HEK293T (cell line): ENCODE measurements at regions not wholly inside any gene's neighbourhood (a gene's known extent, or its start where the extent isn't known, plus 50 kb on each side); places are given as distances from the start of the nearest gene placed in this dataset.

Source experiments
- ARNT ChIP-seq: fragments of 450-650 bp; IDR thresholded peaks from 2 replicates; pipeline ENCODE4 v1.6.1; 2017; ENCODE audit warnings: mild to moderate bottlenecking
- BHLHE40 ChIP-seq: fragments of 450-650 bp; IDR thresholded peaks from 2 replicates; pipeline ENCODE4 v1.6.1; 2016; ENCODE audit warnings: mild to moderate bottlenecking, moderate library complexity, borderline replicate concordance
- CTBP1 ChIP-seq: fragments of 450-650 bp; IDR thresholded peaks from 2 replicates; pipeline ENCODE4 v1.6.1; 2016; ENCODE audit warnings: borderline replicate concordance
- FOXA1 ChIP-seq: fragments of 450-650 bp; IDR thresholded peaks from 2 replicates; pipeline ENCODE4 v1.6.1; 2016; ENCODE audit warnings: mild to moderate bottlenecking
- FOXK2 ChIP-seq: fragments of 450-650 bp; IDR thresholded peaks from 2 replicates; pipeline ENCODE4 v1.6.1; 2016; ENCODE audit warnings: mild to moderate bottlenecking
- FOXM1 ChIP-seq: fragments of 450-650 bp; IDR thresholded peaks from 2 replicates; pipeline ENCODE4 v1.6.1; 2017; ENCODE audit warnings: mild to moderate bottlenecking, borderline replicate concordance
- HDGF ChIP-seq: fragments of 450-650 bp; IDR thresholded peaks from 2 replicates; pipeline ENCODE4 v1.6.1; 2017; ENCODE audit warnings: antibody characterized with exemption, borderline replicate concordance
- L3MBTL2 ChIP-seq: fragments of 450-650 bp; conservative IDR thresholded peaks from 2 replicates; pipeline ENCODE4 v1.6.1; 2016; ENCODE audit warnings: mild to moderate bottlenecking
- LEF1 ChIP-seq: fragments of 450-650 bp; IDR thresholded peaks from 2 replicates; pipeline ENCODE4 v1.6.1; 2017; ENCODE audit warnings: mild to moderate bottlenecking, borderline replicate concordance
- NFRKB ChIP-seq: fragments of 450-650 bp; IDR thresholded peaks from 2 replicates; pipeline ENCODE4 v1.6.1; 2016; ENCODE audit warnings: mild to moderate bottlenecking, moderate library complexity
- SP1 ChIP-seq: fragments of 450-650 bp; IDR thresholded peaks from 2 replicates; pipeline ENCODE4 v1.6.1; 2017
- SUZ12 ChIP-seq: fragments of 450-650 bp; IDR thresholded peaks from 2 replicates; pipeline ENCODE4 v1.6.1; 2016; ENCODE audit warnings: mild to moderate bottlenecking
- ZNF384 ChIP-seq: fragments of 450-650 bp; IDR thresholded peaks from 2 replicates; pipeline ENCODE4 v1.6.1; 2016

GRCh38 chr5:175387144-175387543, 56.8 kb downstream of the DRD1 start:
- no peak for TF ChIP-seq SP1
- TF ChIP-seq LEF1: no peak
- no peak for TF ChIP-seq FOXA1
- TF ChIP-seq SUZ12: no peak
- TF ChIP-seq HDGF: no peak
- TF ChIP-seq ARNT: no peak
- no peak for TF ChIP-seq FOXK2
- TF ChIP-seq BHLHE40: no peak
- TF ChIP-seq ZNF384: no peak
- no peak for TF ChIP-seq L3MBTL2
- TF ChIP-seq CTBP1: no peak
- no peak for TF ChIP-seq FOXM1
- TF ChIP-seq NFRKB: no peak
